ENCODE measurements at regions not wholly inside any gene's neighbourhood (a gene's known extent, or its start where the extent isn't known, plus 50 kb on each side); places are given as distances from the start of the nearest gene placed in this dataset.

- TF ChIP-seq CTCF (IDR thresholded peaks at IDR 0.05; ENCODE audit: low read length) (no peak), EZH2 (optimal IDR thresholded peaks at IDR 0.05; ENCODE audit: low read depth, low read length) (no peak), EZH2phosphoT487 (IDR thresholded peaks at IDR 0.05; ENCODE audit: low read length) (no peak)
Observed at GRCh38 chr9:13770956-13771355, 491.5 kb upstream of the MPDZ start.
